ENCODE measurements at regions not wholly inside any gene's neighbourhood (a gene's known extent, or its start where the extent isn't known, plus 50 kb on each side); places are given as distances from the start of the nearest gene placed in this dataset.

DNA sequence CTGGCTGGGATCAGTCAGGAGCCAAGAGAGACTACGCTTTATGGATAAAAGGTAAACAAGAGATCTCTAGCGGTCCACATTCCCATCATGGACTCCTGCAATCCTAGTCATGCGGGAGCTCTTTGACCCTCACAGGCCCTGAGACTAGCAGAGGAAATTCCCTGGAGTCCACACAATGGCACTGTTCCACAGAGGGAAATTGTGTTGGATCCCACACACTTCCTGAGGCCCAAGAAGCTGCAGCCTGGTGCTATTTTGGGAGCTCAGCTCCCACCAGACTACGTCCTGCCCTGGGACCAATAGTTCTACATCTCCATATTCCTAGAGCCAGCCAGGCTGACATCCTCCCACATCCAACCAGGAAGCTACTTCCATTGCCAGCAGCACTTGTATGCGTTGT lies 2358.4 kb downstream of the PCDH9 start:
- DNase-seq (no peak), ATAC-seq (no peak), FAIRE-seq (no peak)
- WGBS, 2 donors, result 66 to 74% methylated on average over 5 of the region's 5 CpGs
- intact Hi-C loops (cut with DNase I), result no loop called here
- TF ChIP-seq, protein P1, sequence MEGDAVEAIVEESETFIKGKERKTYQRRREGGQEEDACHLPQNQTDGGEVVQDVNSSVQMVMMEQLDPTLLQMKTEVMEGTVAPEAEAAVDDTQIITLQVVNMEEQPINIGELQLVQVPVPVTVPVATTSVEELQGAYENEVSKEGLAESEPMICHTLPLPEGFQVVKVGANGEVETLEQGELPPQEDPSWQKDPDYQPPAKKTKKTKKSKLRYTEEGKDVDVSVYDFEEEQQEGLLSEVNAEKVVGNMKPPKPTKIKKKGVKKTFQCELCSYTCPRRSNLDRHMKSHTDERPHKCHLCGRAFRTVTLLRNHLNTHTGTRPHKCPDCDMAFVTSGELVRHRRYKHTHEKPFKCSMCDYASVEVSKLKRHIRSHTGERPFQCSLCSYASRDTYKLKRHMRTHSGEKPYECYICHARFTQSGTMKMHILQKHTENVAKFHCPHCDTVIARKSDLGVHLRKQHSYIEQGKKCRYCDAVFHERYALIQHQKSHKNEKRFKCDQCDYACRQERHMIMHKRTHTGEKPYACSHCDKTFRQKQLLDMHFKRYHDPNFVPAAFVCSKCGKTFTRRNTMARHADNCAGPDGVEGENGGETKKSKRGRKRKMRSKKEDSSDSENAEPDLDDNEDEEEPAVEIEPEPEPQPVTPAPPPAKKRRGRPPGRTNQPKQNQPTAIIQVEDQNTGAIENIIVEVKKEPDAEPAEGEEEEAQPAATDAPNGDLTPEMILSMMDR (IDR thresholded peaks at IDR 0.05), result no peak
- no peak overlapping the region for H3K4me3 ChIP-seq
- no peaks in the 10 kb centered on the region for H3K4me1 ChIP-seq
- H3K9me3 ChIP-seq, result no peaks in the 10 kb centered on the region
- no peaks in the 10 kb centered on the region for H3K27me3 ChIP-seq
- H3K36me3 ChIP-seq, result no peaks in the 10 kb centered on the region
- no peak overlapping the region for H3K27ac ChIP-seq

DNA sequence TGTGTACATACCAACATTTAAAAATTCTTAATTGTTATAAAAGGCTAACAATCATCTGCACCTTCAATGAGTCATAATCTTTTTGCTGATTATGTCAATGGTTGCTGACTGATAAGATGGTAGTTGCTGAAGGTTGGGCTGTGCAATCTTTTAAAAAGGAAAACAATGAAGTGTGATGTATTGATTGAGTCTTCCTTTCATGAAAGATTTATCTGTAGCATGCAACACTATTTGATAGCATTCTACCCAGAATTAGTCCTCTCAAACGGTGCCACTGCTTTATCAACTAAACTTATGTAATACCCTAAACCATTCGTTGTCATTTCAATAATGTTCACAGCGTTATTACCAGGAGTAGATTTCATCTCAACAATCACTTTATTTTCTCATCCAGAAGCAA lies 2360.6 kb downstream of the PCDH9 start:
- no peak for FAIRE-seq

DNA sequence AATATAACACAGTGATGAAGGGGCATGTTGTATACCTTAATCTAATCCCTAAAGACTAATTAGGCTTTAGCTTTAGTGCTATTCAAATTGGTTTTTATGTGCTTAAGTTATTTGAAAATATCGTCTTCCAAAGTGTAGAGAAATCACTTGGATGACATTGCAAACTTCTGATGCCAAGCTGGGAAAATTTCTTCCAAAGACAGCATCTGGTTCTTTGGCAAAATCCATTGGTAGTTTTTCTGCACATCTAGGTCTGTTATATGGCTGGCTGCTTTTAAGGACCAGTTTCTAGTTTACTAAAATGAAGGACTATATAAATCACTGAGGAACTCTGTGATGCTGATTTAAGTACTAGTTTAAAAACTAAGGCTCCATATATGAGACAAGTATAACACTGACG lies 2362.3 kb downstream of the PCDH9 start:
- TF ChIP-seq, protein P1 (IDR thresholded peaks at IDR 0.05), result no peak
- FAIRE-seq (no peak), DNase-seq (no peak), ATAC-seq (no peak)
- H3K27me3 ChIP-seq, result no peaks in the 10 kb centered on the region
- no peak overlapping the region for H3K27ac ChIP-seq
- H3K36me3 ChIP-seq, result no peaks in the 10 kb centered on the region
- 48 to 60% methylated on average over 2 of the region's 2 CpGs for WGBS, 2 donors
- no peaks in the 10 kb centered on the region for H3K9me3 ChIP-seq
- intact Hi-C loops (cut with DNase I), result no loop called here
- no peaks in the 10 kb centered on the region for H3K4me1 ChIP-seq
- H3K4me3 ChIP-seq, result no peak overlapping the region

More for the DNA sequence above, 2360.6 kb downstream of the PCDH9 start:
- Histone ChIP-seq H3K4me3 (no peak overlapping the region), H3K36me3 (no peaks in the 10 kb centered on the region), H3K4me1 (no peaks in the 10 kb centered on the region), H3K27me3 (no peaks in the 10 kb centered on the region), H3K9me3 (no peaks in the 10 kb centered on the region), H3K27ac (no peak overlapping the region)
- TF ChIP-seq, protein P1 (IDR thresholded peaks at IDR 0.05), result no peak
- DNase-seq (no peak), ATAC-seq (no peak)
- intact Hi-C loops (cut with DNase I), result no loop called here
- 26 to 31% methylated on average over 3 of the region's 3 CpGs for WGBS, 2 donors

DNA sequence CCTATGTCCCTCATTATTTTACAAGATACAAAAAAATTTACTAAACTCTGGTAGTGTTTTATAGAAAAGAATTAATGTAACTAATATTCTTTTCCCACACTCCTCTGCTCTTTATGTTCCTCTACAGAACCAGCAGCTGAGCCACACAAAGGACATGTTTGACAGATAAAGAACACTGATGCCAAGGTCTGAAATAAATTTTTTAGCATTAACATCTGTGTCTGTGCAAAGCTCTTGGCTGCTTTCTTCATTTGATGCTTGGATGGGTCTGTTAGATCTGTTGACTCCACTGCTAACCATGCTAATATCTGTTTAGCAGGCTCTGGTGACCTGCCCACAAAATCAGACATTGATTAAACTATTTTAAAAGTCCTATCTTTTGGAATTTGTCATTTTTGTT lies 2363.8 kb downstream of the PCDH9 start:
- FAIRE-seq (no peak), DNase-seq (no peak), ATAC-seq (no peak)
- H3K36me3 ChIP-seq, result no peaks in the 10 kb centered on the region
- no peaks in the 10 kb centered on the region for H3K9me3 ChIP-seq
- no peaks in the 10 kb centered on the region for H3K4me1 ChIP-seq
- H3K27me3 ChIP-seq, result no peaks in the 10 kb centered on the region
- no peak overlapping the region for H3K4me3 ChIP-seq
- TF ChIP-seq, protein P1 (IDR thresholded peaks at IDR 0.05), result no peak
- intact Hi-C loops (cut with DNase I), result no loop called here
- no peak overlapping the region for H3K27ac ChIP-seq

DNA sequence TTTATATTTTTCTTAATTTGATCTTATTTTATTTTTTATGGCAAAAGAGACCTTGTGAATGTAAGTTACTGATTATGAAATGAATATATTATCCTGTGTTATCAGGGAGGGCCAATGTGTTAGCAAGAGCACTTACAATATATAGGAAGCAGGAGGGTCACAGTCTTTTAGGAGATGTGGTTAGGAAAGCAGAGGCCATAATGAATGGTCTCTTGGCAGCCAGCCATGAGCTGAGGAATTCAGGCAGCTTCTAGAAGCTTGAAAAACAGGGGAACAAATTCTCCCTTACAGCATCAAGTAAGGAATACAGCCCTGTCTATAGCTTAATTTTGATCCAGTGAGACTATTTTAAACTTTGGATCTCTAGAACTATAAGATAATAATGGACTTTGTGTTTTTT lies 2374.6 kb downstream of the PCDH9 start:
- no peak overlapping the region for H3K27ac ChIP-seq
- no peaks in the 10 kb centered on the region for H3K27me3 ChIP-seq
- DNase-seq (no peak), FAIRE-seq (no peak), ATAC-seq (no peak)
- H3K4me1 ChIP-seq, result no peaks in the 10 kb centered on the region
- H3K9me3 ChIP-seq, result no peaks in the 10 kb centered on the region
- intact Hi-C loops (cut with DNase I), result no loop called here
- H3K36me3 ChIP-seq, result no peaks in the 10 kb centered on the region
- TF ChIP-seq, protein P1 (IDR thresholded peaks at IDR 0.05), result no peak
- no peak overlapping the region for H3K4me3 ChIP-seq

Measured in pancreas (tissue), 10 donors.